Effector memory CD4-positive, alpha-beta T cell (primary cell): ENCODE measurements at regions not wholly inside any gene's neighbourhood (a gene's known extent, or its start where the extent isn't known, plus 50 kb on each side); places are given as distances from the start of the nearest gene placed in this dataset.

Experiments used
- DNase-seq, 3 donors: peaks; one replicate each; pipeline ENCODE4 v3.0.0-alpha.2; 2020
- H3K27ac ChIP-seq: 2 replicates; pipeline ENCODE4 v1.7.0; 2013; ENCODE audit warnings: mild to moderate bottlenecking, low read length, moderate library complexity; ENCODE audit not compliant: insufficient read depth, poor library complexity, severe bottlenecking
- H3K27me3 ChIP-seq: replicated peaks from 2 replicates; pipeline ENCODE4 v1.7.0; 2013; ENCODE audit warnings: mild to moderate bottlenecking, low read length; ENCODE audit not compliant: insufficient read depth, control insufficient read depth, poor library complexity, severe bottlenecking
- H3K36me3 ChIP-seq: 2 replicates; pipeline ENCODE4 v1.7.0; 2013; ENCODE audit warnings: mild to moderate bottlenecking, low read length, moderate library complexity; ENCODE audit not compliant: control insufficient read depth, insufficient read depth
- H3K4me1 ChIP-seq: 2 replicates; pipeline ENCODE4 v1.7.0; 2013; ENCODE audit warnings: low read length, mild to moderate bottlenecking; ENCODE audit not compliant: control insufficient read depth, insufficient read depth, poor library complexity, severe bottlenecking
- H3K4me3 ChIP-seq: 2 replicates; pipeline ENCODE4 v1.7.0; 2013; ENCODE audit warnings: low read length, low read depth, mild to moderate bottlenecking; ENCODE audit not compliant: insufficient read depth, poor library complexity, severe bottlenecking
- H3K9me3 ChIP-seq: 2 replicates; pipeline ENCODE4 v1.7.0; 2013; ENCODE audit warnings: mild to moderate bottlenecking, low read length, moderate library complexity; ENCODE audit not compliant: control insufficient read depth

GRCh38 chr14:104389326-104390220, 190.0 kb upstream of the C14orf180 start:
- H3K4me1 ChIP-seq, result peaks cover 60% of the 10 kb centered on the region
- no peaks in the 10 kb centered on the region for H3K27me3 ChIP-seq

GRCh38 chr14:104390221-104390931, 189.2 kb upstream of the C14orf180 start:
- H3K27me3 ChIP-seq, result no peaks in the 10 kb centered on the region
- no peaks in the 10 kb centered on the region for H3K36me3 ChIP-seq
- no peak overlapping the region for H3K4me3 ChIP-seq
- H3K27ac ChIP-seq, result peak overlapping the region; percentile 40
- peaks cover 68% of the 10 kb centered on the region for H3K4me1 ChIP-seq
- DNase-seq, result no peak
- no peaks in the 10 kb centered on the region for H3K9me3 ChIP-seq

More at GRCh38 chr14:104389326-104390220, 190.0 kb upstream of the C14orf180 start:
- Histone ChIP-seq H3K9me3 (no peaks in the 10 kb centered on the region), H3K36me3 (no peaks in the 10 kb centered on the region), H3K4me3 (no peak overlapping the region), H3K27ac (peak overlapping the region; percentile 59)
- peak in 1 of 3 donors; percentile 34 for DNase-seq

GRCh38 chr14:104390941-104391901, 188.3 kb upstream of the C14orf180 start:
- no peak overlapping the region for H3K4me3 ChIP-seq
- H3K27ac ChIP-seq, result no peak overlapping the region
- H3K9me3 ChIP-seq, result no peaks in the 10 kb centered on the region
- no peaks in the 10 kb centered on the region for H3K36me3 ChIP-seq
- H3K27me3 ChIP-seq, result no peaks in the 10 kb centered on the region
- no peak for DNase-seq
- peaks cover 77% of the 10 kb centered on the region for H3K4me1 ChIP-seq

GRCh38 chr14:104392001-104392395, 187.6 kb upstream of the C14orf180 start:
- H3K4me3 ChIP-seq, result no peak overlapping the region

GRCh38 chr14:104392396-104393198, 187.0 kb upstream of the C14orf180 start:
- Histone ChIP-seq H3K36me3 (no peaks in the 10 kb centered on the region), H3K27ac (peak overlapping the region; percentile 69), H3K27me3 (no peaks in the 10 kb centered on the region), H3K4me3 (no peak overlapping the region), H3K9me3 (no peaks in the 10 kb centered on the region), H3K4me1 (peaks cover 78% of the 10 kb centered on the region)
- no peak for DNase-seq

More at GRCh38 chr14:104392001-104392395, 187.6 kb upstream of the C14orf180 start:
- Histone ChIP-seq H3K27me3 (no peaks in the 10 kb centered on the region), H3K9me3 (no peaks in the 10 kb centered on the region), H3K36me3 (no peaks in the 10 kb centered on the region), H3K4me1 (peaks cover 78% of the 10 kb centered on the region), H3K27ac (no peak overlapping the region)
- DNase-seq, result no peak

- H3K9me3 ChIP-seq, result no peaks in the 10 kb centered on the region
- no peaks in the 10 kb centered on the region for H3K27me3 ChIP-seq
- no peaks in the 10 kb centered on the region for H3K36me3 ChIP-seq
- DNase-seq, result no peak
- H3K4me3 ChIP-seq, result peak overlapping the region; percentile 19
- H3K4me1 ChIP-seq, result peaks cover 78% of the 10 kb centered on the region
- peak overlapping the region; percentile 69 for H3K27ac ChIP-seq
These were observed 186.2 kb upstream of the C14orf180 start for GRCh38 chr14:104393199-104393897.

- peak overlapping the region; percentile 26 for H3K4me3 ChIP-seq
- DNase-seq, result peak; percentile 62 to 65 (median 63)
- H3K27ac ChIP-seq, result peak overlapping the region; percentile 69
- H3K4me1 ChIP-seq, result peaks cover 74% of the 10 kb centered on the region
- H3K36me3 ChIP-seq, result no peaks in the 10 kb centered on the region
- H3K9me3 ChIP-seq, result no peaks in the 10 kb centered on the region
- no peaks in the 10 kb centered on the region for H3K27me3 ChIP-seq
These were observed 185.6 kb upstream of the C14orf180 start for GRCh38 chr14:104393898-104394381.

- Histone ChIP-seq H3K27ac (no peak overlapping the region), H3K9me3 (no peaks in the 10 kb centered on the region), H3K27me3 (no peaks in the 10 kb centered on the region), H3K4me1 (peaks cover 71% of the 10 kb centered on the region), H3K4me3 (peak overlapping the region; percentile 26), H3K36me3 (no peaks in the 10 kb centered on the region)
- no peak for DNase-seq
These were observed 185.1 kb upstream of the C14orf180 start for GRCh38 chr14:104394409-104394851.
